Thyroid gland (tissue), 4 donors: ENCODE measurements at regions not wholly inside any gene's neighbourhood (a gene's known extent, or its start where the extent isn't known, plus 50 kb on each side); places are given as distances from the start of the nearest gene placed in this dataset.

Experiments used
- CTCF ChIP-seq, 6 experiments: fragments of 200-600 bp in 3 of 6; fragments of 450-650 bp in 3 of 6; sonication (generic) in 3 of 6; IDR thresholded peaks; one replicate each; pipeline ENCODE4 v1.5.1; 2016 to 2019; ENCODE audit warnings: antibody characterized with exemption in 6 of 6, mild to moderate bottlenecking in 2 of 6, inconsistent platforms in 1 of 6, moderate library complexity in 1 of 6
- POLR2A ChIP-seq, 2 donors: fragments of 450-650 bp; IDR thresholded peaks; one replicate each; pipeline ENCODE4 v1.6.1; 2017; ENCODE audit warnings: antibody characterized with exemption in 2 of 2, mild to moderate bottlenecking in 2 of 2, moderate library complexity in 1 of 2

GRCh38 chr10:125533866-125534265 is 149.1 kb downstream of the TEX36 start:
- TF ChIP-seq POLR2A (IDR thresholded peaks at IDR 0.05) (no peak), CTCF (IDR thresholded peaks at IDR 0.05) (no peak)
